ENCODE measurements at regions not wholly inside any gene's neighbourhood (a gene's known extent, or its start where the extent isn't known, plus 50 kb on each side); places are given as distances from the start of the nearest gene placed in this dataset.
A peak's percentile ranks its signal among the peaks of the same experiment; 100 is the strongest.

GRCh38 chr12:107826276-107826675 is 51.8 kb downstream of the ASCL4 start:
- Mint-ChIP-seq H3K27ac (no peak overlapping the region), H3K36me3 (no peaks in the 10 kb centered on the region), H3K4me1 (no peaks in the 10 kb centered on the region), H3K4me3 (no peak overlapping the region), H3K9me3 (peaks cover 17% of the 10 kb centered on the region)
- DNase-seq (ENCODE audit: low spot score in 2 of 2) (no peak), ATAC-seq (no peak)

- no peaks in the 10 kb centered on the region for H3K36me3 Mint-ChIP-seq
- H3K9me3 Mint-ChIP-seq = peaks cover 17% of the 10 kb centered on the region
Measured at GRCh38 chr12:107829271-107829670, 54.8 kb downstream of the ASCL4 start.

GRCh38 chr12:107832441-107832840 is 57.9 kb downstream of the ASCL4 start:
- no peaks in the 10 kb centered on the region for H3K36me3 Mint-ChIP-seq
- DNase-seq (ENCODE audit: low spot score in 2 of 2) (no peak), ATAC-seq (no peak)
- H3K9me3 Mint-ChIP-seq = peaks cover 4% of the 10 kb centered on the region
- no peak overlapping the region for H3K4me3 Mint-ChIP-seq
- H3K4me1 Mint-ChIP-seq = no peaks in the 10 kb centered on the region
- H3K27ac Mint-ChIP-seq = no peak overlapping the region

More at GRCh38 chr12:107829271-107829670, 54.8 kb downstream of the ASCL4 start:
- no peak for ATAC-seq
- no peak overlapping the region for H3K27ac Mint-ChIP-seq
- peak in 1 of 2 donors; percentile 2 for DNase-seq (ENCODE audit: low spot score in 2 of 2)
- no peaks in the 10 kb centered on the region for H3K4me1 Mint-ChIP-seq
- no peak overlapping the region for H3K4me3 Mint-ChIP-seq

- peaks cover 5% of the 10 kb centered on the region for H3K4me1 Mint-ChIP-seq
- no peak for DNase-seq (ENCODE audit: low spot score in 2 of 2)
- H3K4me3 Mint-ChIP-seq = no peak overlapping the region
- no peak for ATAC-seq
- no peaks in the 10 kb centered on the region for H3K36me3 Mint-ChIP-seq
- no peak overlapping the region for H3K27ac Mint-ChIP-seq
- no peaks in the 10 kb centered on the region for H3K9me3 Mint-ChIP-seq
Measured at GRCh38 chr12:107840186-107840585, 65.7 kb downstream of the ASCL4 start.

- peaks cover 5% of the 10 kb centered on the region for H3K4me1 Mint-ChIP-seq
- no peaks in the 10 kb centered on the region for H3K36me3 Mint-ChIP-seq
- H3K4me3 Mint-ChIP-seq = no peak overlapping the region
- ATAC-seq (peak; percentile 46), DNase-seq (ENCODE audit: low spot score in 2 of 2) (no peak)
- H3K9me3 Mint-ChIP-seq = no peaks in the 10 kb centered on the region
- H3K27ac Mint-ChIP-seq = no peak overlapping the region
Measured at GRCh38 chr12:107843351-107844311, 69.1 kb downstream of the ASCL4 start.

- peaks cover 5% of the 10 kb centered on the region for H3K4me1 Mint-ChIP-seq
- no peak overlapping the region for H3K27ac Mint-ChIP-seq
- DNase-seq (ENCODE audit: low spot score in 2 of 2) (no peak), ATAC-seq (no peak)
- H3K4me3 Mint-ChIP-seq = no peak overlapping the region
- H3K9me3 Mint-ChIP-seq = no peaks in the 10 kb centered on the region
- H3K36me3 Mint-ChIP-seq = no peaks in the 10 kb centered on the region
Measured at GRCh38 chr12:107844312-107844921, 69.9 kb downstream of the ASCL4 start.

GRCh38 chr12:107845226-107845979 is 70.9 kb downstream of the ASCL4 start:
- Mint-ChIP-seq H3K4me1 (peaks cover 5% of the 10 kb centered on the region), H3K9me3 (no peaks in the 10 kb centered on the region), H3K36me3 (no peaks in the 10 kb centered on the region), H3K4me3 (no peak overlapping the region), H3K27ac (no peak overlapping the region)
- ATAC-seq (no peak), DNase-seq (ENCODE audit: low spot score in 2 of 2) (no peak)

- no peaks in the 10 kb centered on the region for H3K9me3 Mint-ChIP-seq
- no peak overlapping the region for H3K27ac Mint-ChIP-seq
- DNase-seq (ENCODE audit: low spot score in 2 of 2) (no peak), ATAC-seq (no peak)
- no peaks in the 10 kb centered on the region for H3K36me3 Mint-ChIP-seq
- H3K4me3 Mint-ChIP-seq = no peak overlapping the region
- H3K4me1 Mint-ChIP-seq = peaks cover 5% of the 10 kb centered on the region
Measured at GRCh38 chr12:107845980-107846659, 71.6 kb downstream of the ASCL4 start.

GRCh38 chr12:107847430-107847829 is 72.9 kb downstream of the ASCL4 start:
- no peaks in the 10 kb centered on the region for H3K9me3 Mint-ChIP-seq
- no peak for ATAC-seq
- peaks cover 5% of the 10 kb centered on the region for H3K4me1 Mint-ChIP-seq
- no peak overlapping the region for H3K4me3 Mint-ChIP-seq
- no peaks in the 10 kb centered on the region for H3K36me3 Mint-ChIP-seq
- H3K27ac Mint-ChIP-seq = no peak overlapping the region
- DNase-seq (ENCODE audit: low spot score in 2 of 2) = no peak

GRCh38 chr12:107847830-107848229 is 73.3 kb downstream of the ASCL4 start:
- no peak for DNase-seq (ENCODE audit: low spot score in 2 of 2)
- Mint-ChIP-seq H3K4me3 (no peak overlapping the region), H3K9me3 (no peaks in the 10 kb centered on the region), H3K4me1 (peaks cover 5% of the 10 kb centered on the region), H3K36me3 (no peaks in the 10 kb centered on the region), H3K27ac (no peak overlapping the region)
- ATAC-seq = no peak

GRCh38 chr12:107853479-107853878 is 79.0 kb downstream of the ASCL4 start:
- DNase-seq (ENCODE audit: low spot score in 2 of 2) (no peak), ATAC-seq (no peak)
- Mint-ChIP-seq H3K36me3 (no peaks in the 10 kb centered on the region), H3K4me3 (no peak overlapping the region), H3K9me3 (no peaks in the 10 kb centered on the region), H3K4me1 (no peaks in the 10 kb centered on the region), H3K27ac (no peak overlapping the region)

- Mint-ChIP-seq H3K36me3 (no peaks in the 10 kb centered on the region), H3K4me1 (no peaks in the 10 kb centered on the region), H3K4me3 (no peak overlapping the region), H3K27ac (no peak overlapping the region), H3K9me3 (no peaks in the 10 kb centered on the region)
- ATAC-seq (no peak), DNase-seq (ENCODE audit: low spot score in 2 of 2) (no peak)
Measured at GRCh38 chr12:107855471-107855870, 81.0 kb downstream of the ASCL4 start.

- H3K9me3 Mint-ChIP-seq = no peaks in the 10 kb centered on the region
- no peaks in the 10 kb centered on the region for H3K36me3 Mint-ChIP-seq
- no peaks in the 10 kb centered on the region for H3K4me1 Mint-ChIP-seq
- H3K27ac Mint-ChIP-seq = no peak overlapping the region
- H3K4me3 Mint-ChIP-seq = no peak overlapping the region
- no peak for ATAC-seq
- no peak for DNase-seq (ENCODE audit: low spot score in 2 of 2)
Measured at GRCh38 chr12:107856096-107856495, 81.6 kb downstream of the ASCL4 start.

- H3K4me3 Mint-ChIP-seq = no peak overlapping the region
- no peaks in the 10 kb centered on the region for H3K36me3 Mint-ChIP-seq
- no peak overlapping the region for H3K27ac Mint-ChIP-seq
- H3K4me1 Mint-ChIP-seq = no peaks in the 10 kb centered on the region
- ATAC-seq (no peak), DNase-seq (ENCODE audit: low spot score in 2 of 2) (no peak)
- no peaks in the 10 kb centered on the region for H3K9me3 Mint-ChIP-seq
Measured at GRCh38 chr12:107857191-107857590, 82.7 kb downstream of the ASCL4 start.

GRCh38 chr12:107859367-107859766 is 84.9 kb downstream of the ASCL4 start:
- no peak for ATAC-seq
- H3K36me3 Mint-ChIP-seq = no peaks in the 10 kb centered on the region
- no peaks in the 10 kb centered on the region for H3K9me3 Mint-ChIP-seq
- H3K4me1 Mint-ChIP-seq = no peaks in the 10 kb centered on the region
- DNase-seq (ENCODE audit: low spot score in 2 of 2) = no peak
- no peak overlapping the region for H3K4me3 Mint-ChIP-seq
- no peak overlapping the region for H3K27ac Mint-ChIP-seq

All from stimulated activated effector memory CD8-positive, alpha-beta T cell treated with anti-CD3 and anti-CD28 coated beads, Interleukin-12 subunit alpha, Interleukin-12 subunit beta, amount 100 ng/mL, for 72 hours (primary cell).